HCT116 (cell line): ENCODE measurements at regions not wholly inside any gene's neighbourhood (a gene's known extent, or its start where the extent isn't known, plus 50 kb on each side); places are given as distances from the start of the nearest gene placed in this dataset.

ENCODE experiments used
- ATAC-seq: fragments of 200-7000 bp; cut with Tn5 transposase; 2 replicates; pipeline ENCODE4 v1.9.1; 2020; ENCODE audit warnings: mild to moderate bottlenecking, moderate library complexity
- BruUV-seq: library from RNA; stranded (reverse); fragments of 400-500 nt; replicated peaks from 2 replicates; lab custom pipeline; 2021; lab: Mats Ljungman, UMichigan
- CTCF ChIA-PET: fragments of 300-600 bp; sonication (Branson Sonifier 250); formaldehyde crosslinking; loops from one replicate; lab custom pipeline; 2021; ENCODE audit warnings: antibody characterized with exemption; lab: Charles Lee
- POLR2A ChIA-PET: fragments of 300-600, 350-600 bp; sonication (Branson Sonifier 250); formaldehyde crosslinking; loops from one replicate; lab custom pipeline; 2021; ENCODE audit warnings: antibody characterized with exemption; lab: Charles Lee
- RAD21 ChIA-PET, 2 experiments: fragments of 300-600 bp; sonication (Branson Sonifier 250); formaldehyde crosslinking; loops; one replicate each; lab custom pipeline; 2023; ENCODE audit warnings: low total read pairs in 2 of 2; ENCODE audit not compliant: uncharacterized antibody in 2 of 2, unreplicated experiment in 2 of 2, low non-redundant PET in 1 of 2; lab: Charles Lee
- DNase-seq: peaks from one replicate; pipeline ENCODE4 v3.0.0-alpha.2; 2010; ENCODE audit warnings: low read depth, low spot score
- H2AFZ ChIP-seq: fragments of 200-600 bp; shearing (Covaris generic), sonication (generic); 2 replicates; pipeline ENCODE4 v1.6.1; 2017; ENCODE audit warnings: low read depth, mixed run types, mixed read lengths, antibody characterized with exemption, low read length; ENCODE audit not compliant: poor library complexity, severe bottlenecking
- H3K27ac ChIP-seq: 2 replicates; pipeline ENCODE4 v1.5.1; 2012; ENCODE audit warnings: low read depth, low read length
- H3K27me3 ChIP-seq: fragments of 200-600 bp; sonication (generic); 2 replicates; pipeline ENCODE4 v1.6.1; 2016; ENCODE audit warnings: mixed run types, low read length, mixed read lengths; ENCODE audit not compliant: insufficient read depth
- H3K36me3 ChIP-seq, 2 experiments: fragments of 200-500 bp in 1 of 2; fragments of 200-600 bp in 1 of 2; sonication (Bioruptor generic) in 1 of 2; sonication (generic) in 1 of 2; 2 replicates each; pipeline versions ENCODE4 v1.5.1 to v1.6.1; 2014 to 2016; ENCODE audit warnings: low read length in 2 of 2, inconsistent platforms in 1 of 2, mixed read lengths in 1 of 2, mixed run types in 1 of 2; ENCODE audit not compliant: insufficient read depth in 2 of 2, control insufficient read depth in 1 of 2
- H3K4me1 ChIP-seq, 2 experiments: fragments of 200-600 bp in 1 of 2; sonication (generic) in 1 of 2; 2 replicates each; pipeline versions ENCODE4 v1.5.1 to v1.6.1; 2012 to 2017; ENCODE audit warnings: low read length in 2 of 2, inconsistent platforms in 1 of 2, mild to moderate bottlenecking in 1 of 2, mixed read lengths in 1 of 2, mixed run types in 1 of 2, moderate library complexity in 1 of 2; ENCODE audit not compliant: insufficient read depth in 2 of 2, control insufficient read depth in 1 of 2
- H3K4me2 ChIP-seq: fragments of 200-600 bp; sonication (generic); 2 replicates; pipeline ENCODE4 v1.6.1; 2017; ENCODE audit warnings: mixed run types, low read length, mixed read lengths
- H3K4me3 ChIP-seq, 2 experiments: fragments of 200-600 bp in 1 of 2; sonication (generic) in 1 of 2; replicated peaks in 1 of 2; 2 replicates each; pipeline ENCODE4 v1.5.1; 2011 to 2016; ENCODE audit warnings: low read length in 2 of 2, control low read depth in 1 of 2, low read depth in 1 of 2, mild to moderate bottlenecking in 1 of 2, mixed read lengths in 1 of 2, mixed run types in 1 of 2
- H3K79me2 ChIP-seq: fragments of 200-600 bp; sonication (generic); 2 replicates; pipeline ENCODE4 v1.6.1; 2017; ENCODE audit warnings: mild to moderate bottlenecking, mixed run types, low read length, moderate library complexity, mixed read lengths; ENCODE audit not compliant: insufficient read depth
- H3K9ac ChIP-seq: fragments of 200-600 bp; sonication (generic); 2 replicates; pipeline ENCODE4 v1.6.1; 2016; ENCODE audit warnings: low read length, mixed read lengths
- H3K9me2 ChIP-seq: fragments of 200-600 bp; sonication (generic), shearing (Covaris generic); 2 replicates; pipeline ENCODE4 v1.6.1; 2017; ENCODE audit warnings: mixed run types, mild to moderate bottlenecking, moderate library complexity; ENCODE audit not compliant: insufficient read depth
- H3K9me3 ChIP-seq, 2 experiments: fragments of 200-500 bp in 1 of 2; fragments of 200-600 bp in 1 of 2; sonication (Bioruptor generic) in 1 of 2; sonication (generic) in 1 of 2; 2 replicates each; pipeline ENCODE4 v1.6.1; 2014 to 2017; ENCODE audit warnings: low read length in 2 of 2, mixed read lengths in 2 of 2, inconsistent platforms in 1 of 2, low read depth in 1 of 2, mild to moderate bottlenecking in 1 of 2, mixed run types in 1 of 2, moderate library complexity in 1 of 2; ENCODE audit not compliant: control insufficient read depth in 1 of 2, insufficient read depth in 1 of 2
- H4K20me1 ChIP-seq: fragments of 200-600 bp; sonication (generic), shearing (Covaris generic); 2 replicates; pipeline ENCODE4 v1.6.1; 2017; ENCODE audit warnings: mixed run types, mild to moderate bottlenecking, moderate library complexity; ENCODE audit not compliant: insufficient read depth
- CBX3 ChIP-seq: IDR thresholded peaks from 2 replicates; pipeline ENCODE4 v1.6.1; 2012; ENCODE audit warnings: low read depth
- CEBPB ChIP-seq: IDR thresholded peaks from 2 replicates; pipeline ENCODE4 v1.6.1; 2012; ENCODE audit warnings: low read depth
- ELF1 ChIP-seq: IDR thresholded peaks from 2 replicates; pipeline ENCODE4 v1.6.1; 2012; ENCODE audit warnings: low read depth, borderline replicate concordance
- EZH2 ChIP-seq: fragments of 200-600 bp; sonication (generic); IDR thresholded peaks from 2 replicates; pipeline ENCODE4 v1.6.1; 2017; ENCODE audit warnings: antibody characterized with exemption, mixed run types
- FOSL1 ChIP-seq: IDR thresholded peaks from 2 replicates; pipeline ENCODE4 v1.6.1; 2012; ENCODE audit warnings: low read depth
- JUND ChIP-seq: IDR thresholded peaks from 2 replicates; pipeline ENCODE4 v1.6.1; 2012
- POLR2A ChIP-seq: IDR thresholded peaks from 2 replicates; pipeline ENCODE4 v1.7.0; 2011; ENCODE audit warnings: borderline replicate concordance; ENCODE audit not compliant: insufficient read depth, insufficient read length; ENCODE audit errors: extremely low read depth
- RAD21 ChIP-seq: IDR thresholded peaks from 2 replicates; pipeline ENCODE4 v1.6.1; 2012; ENCODE audit warnings: low read depth, mild to moderate bottlenecking
- SIN3A ChIP-seq: IDR thresholded peaks from 2 replicates; pipeline ENCODE4 v1.6.1; 2012; ENCODE audit warnings: low read depth
- SRF ChIP-seq: IDR thresholded peaks from 2 replicates; pipeline ENCODE4 v1.6.1; 2012; ENCODE audit warnings: low read depth
- TCF7L2 ChIP-seq: IDR thresholded peaks from 2 replicates; pipeline ENCODE4 v1.7.0; 2011; ENCODE audit warnings: borderline replicate concordance, inconsistent platforms; ENCODE audit not compliant: insufficient read depth, insufficient read length; ENCODE audit errors: extremely low read depth
- ZFX ChIP-seq: fragments of 450-650 bp; IDR thresholded peaks from 2 replicates; pipeline ENCODE4 v1.6.1; 2017
- intact Hi-C: fragments of 100-400 bp; cut with micrococcal nuclease; formaldehyde crosslinking; loops from 2 replicates; pipeline ENCODE4 v1.10.0; 2022
- TF ChIP-seq, protein P1 (sequence below): IDR thresholded peaks from 2 replicates; pipeline ENCODE4 v1.6.1; 2012
- TF ChIP-seq, protein P2 (sequence below): IDR thresholded peaks from 2 replicates; pipeline ENCODE4 v1.6.1; 2012; ENCODE audit warnings: low read depth

DNA sequence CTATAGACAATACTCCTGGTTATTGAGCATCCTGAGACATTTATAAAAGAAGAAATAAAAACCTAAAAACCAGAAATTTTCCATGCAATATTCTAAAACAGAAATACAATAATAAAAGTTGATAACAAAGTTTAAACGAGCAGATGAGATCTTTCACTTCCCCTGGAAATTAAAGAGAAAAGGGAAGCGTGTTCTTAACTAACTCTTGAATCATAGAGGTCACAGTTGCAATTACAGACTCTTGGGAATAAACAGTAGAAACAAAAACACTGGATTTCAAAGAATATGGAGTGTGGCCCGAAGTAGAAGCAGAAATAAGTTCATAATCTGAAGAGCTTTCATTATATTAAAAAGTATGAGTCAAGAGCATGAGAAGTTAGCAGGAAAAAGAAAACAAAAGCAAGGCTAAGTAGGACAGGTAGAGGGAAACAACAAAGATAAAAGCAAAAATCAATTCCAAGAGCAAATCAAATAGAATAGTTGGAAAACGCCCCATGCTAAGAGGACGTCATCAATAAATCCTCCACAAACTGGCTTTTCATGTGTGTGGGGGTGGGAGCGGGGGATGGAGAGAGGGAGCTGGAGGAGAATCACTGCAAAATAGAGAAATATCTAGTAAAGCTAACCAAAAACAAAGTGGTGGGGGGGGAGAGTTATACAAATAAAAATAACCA, 55.2 kb upstream of the C10orf71 start:
- H3K36me3 ChIP-seq = no peaks in the 10 kb centered on the region
- ATAC-seq (no peak), DNase-seq (no peak)
- H3K4me2 ChIP-seq = no peak overlapping the region
- H3K9me2 ChIP-seq = no peaks in the 10 kb centered on the region
- no peak overlapping the region for H2AFZ ChIP-seq
- ChIA-PET RAD21 (no interaction called here), CTCF (no interaction called here), POLR2A (no interaction called here)
- H3K27me3 ChIP-seq = peaks cover 40% of the 10 kb centered on the region
- no peak overlapping the region for H3K27ac ChIP-seq
- H3K4me3 ChIP-seq = no peak overlapping the region
- intact Hi-C loops = no loop called here
- H3K79me2 ChIP-seq = no peaks in the 10 kb centered on the region
- no peak overlapping the region for H3K9ac ChIP-seq
- H3K4me1 ChIP-seq = no peaks in the 10 kb centered on the region
- TF ChIP-seq EZH2 = no peak
- TF ChIP-seq CBX3 = no peak
- TF ChIP-seq SIN3A = no peak
- no peak for TF ChIP-seq ELF1
- TF ChIP-seq TCF7L2 = no peak
- TF ChIP-seq FOSL1 = no peak
- no peak for TF ChIP-seq RAD21
- TF ChIP-seq POLR2A = no peak
- TF ChIP-seq JUND = no peak
- TF ChIP-seq SRF = no peak
- no peak for TF ChIP-seq ZFX
- TF ChIP-seq, protein P1, sequence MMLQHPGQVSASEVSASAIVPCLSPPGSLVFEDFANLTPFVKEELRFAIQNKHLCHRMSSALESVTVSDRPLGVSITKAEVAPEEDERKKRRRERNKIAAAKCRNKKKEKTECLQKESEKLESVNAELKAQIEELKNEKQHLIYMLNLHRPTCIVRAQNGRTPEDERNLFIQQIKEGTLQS = no peak
- TF ChIP-seq, protein P2, sequence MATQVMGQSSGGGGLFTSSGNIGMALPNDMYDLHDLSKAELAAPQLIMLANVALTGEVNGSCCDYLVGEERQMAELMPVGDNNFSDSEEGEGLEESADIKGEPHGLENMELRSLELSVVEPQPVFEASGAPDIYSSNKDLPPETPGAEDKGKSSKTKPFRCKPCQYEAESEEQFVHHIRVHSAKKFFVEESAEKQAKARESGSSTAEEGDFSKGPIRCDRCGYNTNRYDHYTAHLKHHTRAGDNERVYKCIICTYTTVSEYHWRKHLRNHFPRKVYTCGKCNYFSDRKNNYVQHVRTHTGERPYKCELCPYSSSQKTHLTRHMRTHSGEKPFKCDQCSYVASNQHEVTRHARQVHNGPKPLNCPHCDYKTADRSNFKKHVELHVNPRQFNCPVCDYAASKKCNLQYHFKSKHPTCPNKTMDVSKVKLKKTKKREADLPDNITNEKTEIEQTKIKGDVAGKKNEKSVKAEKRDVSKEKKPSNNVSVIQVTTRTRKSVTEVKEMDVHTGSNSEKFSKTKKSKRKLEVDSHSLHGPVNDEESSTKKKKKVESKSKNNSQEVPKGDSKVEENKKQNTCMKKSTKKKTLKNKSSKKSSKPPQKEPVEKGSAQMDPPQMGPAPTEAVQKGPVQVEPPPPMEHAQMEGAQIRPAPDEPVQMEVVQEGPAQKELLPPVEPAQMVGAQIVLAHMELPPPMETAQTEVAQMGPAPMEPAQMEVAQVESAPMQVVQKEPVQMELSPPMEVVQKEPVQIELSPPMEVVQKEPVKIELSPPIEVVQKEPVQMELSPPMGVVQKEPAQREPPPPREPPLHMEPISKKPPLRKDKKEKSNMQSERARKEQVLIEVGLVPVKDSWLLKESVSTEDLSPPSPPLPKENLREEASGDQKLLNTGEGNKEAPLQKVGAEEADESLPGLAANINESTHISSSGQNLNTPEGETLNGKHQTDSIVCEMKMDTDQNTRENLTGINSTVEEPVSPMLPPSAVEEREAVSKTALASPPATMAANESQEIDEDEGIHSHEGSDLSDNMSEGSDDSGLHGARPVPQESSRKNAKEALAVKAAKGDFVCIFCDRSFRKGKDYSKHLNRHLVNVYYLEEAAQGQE = no peak
- TF ChIP-seq CEBPB = no peak
- no peaks in the 10 kb centered on the region for H3K9me3 ChIP-seq
- no TSS peak for BruUV-seq
- no peaks in the 10 kb centered on the region for H4K20me1 ChIP-seq
